Stomach (tissue), 8 donors: ENCODE measurements at regions not wholly inside any gene's neighbourhood (a gene's known extent, or its start where the extent isn't known, plus 50 kb on each side); places are given as distances from the start of the nearest gene placed in this dataset.

Experiments used
- DNase-seq, 2 donors: peaks; one replicate each; pipeline versions ENCODE4 v3.0.0 to v3.0.0-alpha.2; 2013 to 2019
- H3K27ac ChIP-seq, 5 donors: fragments of 200-600 bp in 4 of 5; sonication (generic) in 4 of 5; one replicate each; pipeline ENCODE4 v1.5.1; 2013 to 2019; ENCODE audit warnings: mild to moderate bottlenecking in 1 of 5, moderate library complexity in 1 of 5
- H3K27me3 ChIP-seq, 3 donors: fragments of 200-600 bp; sonication (generic); one replicate each; pipeline ENCODE4 v1.5.1; 2017 to 2019; ENCODE audit warnings: mixed run types in 1 of 3
- H3K36me3 ChIP-seq, 4 donors: fragments of 200-600 bp; sonication (generic); 1 replicate in 3 of 4; 2 replicates in 1 of 4; pipeline ENCODE4 v1.5.1; 2016 to 2019
- H3K4me1 ChIP-seq, 4 donors: fragments of 200-600 bp; sonication (generic); one replicate each; pipeline ENCODE4 v1.5.1; 2016 to 2019
- H3K4me3 ChIP-seq, 4 donors: fragments of 200-600 bp; sonication (generic) in 3 of 4; one replicate each; pipeline ENCODE4 v1.5.1; 2016 to 2019; ENCODE audit warnings: mild to moderate bottlenecking in 1 of 4
- H3K9me3 ChIP-seq, 4 donors: fragments of 200-600 bp; sonication (generic); one replicate each; pipeline ENCODE4 v1.5.1; 2016 to 2019
- EP300 ChIP-seq: sonication (generic); formaldehyde crosslinking; IDR thresholded peaks from one replicate; pipeline ENCODE4 v1.6.1; 2017; ENCODE audit warnings: antibody characterized with exemption
- POLR2A ChIP-seq, 4 donors: fragments of 450-650 bp; IDR thresholded peaks; one replicate each; pipeline ENCODE4 v1.6.1; 2016; ENCODE audit warnings: antibody characterized with exemption in 4 of 4, control low read depth in 2 of 4, mild to moderate bottlenecking in 1 of 4, moderate library complexity in 1 of 4
- POLR2AphosphoS5 ChIP-seq, 3 donors: sonication (generic); formaldehyde crosslinking; IDR thresholded peaks; one replicate each; pipeline ENCODE4 v1.6.1; 2016; ENCODE audit warnings: antibody characterized with exemption in 3 of 3
- WGBS, 5 donors: extraction: QIAGEN DNeasy Blood & Tissue Kit in 3 of 5; methylation state at CpG; one replicate each; pipeline versions ENCODE4 v1.1.5 to v1.1.7; 2013 to 2018; 5-methylcytosine and 5-hydroxymethylcytosine counted together
- intact Hi-C: fragments of 100-400 bp; cut with DNase I; formaldehyde crosslinking; loops from one replicate; pipeline ENCODE4 v1.15.1; 2023; ENCODE audit warnings: low total_unique reads
- TF ChIP-seq, protein P1 (sequence below), 7 experiments: fragments of 450-650 bp in 4 of 7; fragments of 200-600 bp in 3 of 7; sonication (generic) in 3 of 7; IDR thresholded peaks; one replicate each; pipeline ENCODE4 v1.5.1; 2016 to 2019; ENCODE audit warnings: antibody characterized with exemption in 7 of 7, control low read depth in 2 of 7, mild to moderate bottlenecking in 1 of 7
- donor health status: healthy with polysubstance abuse.
- donor health status: Bipolar disorder and iron deficiency.
- donor health status: healthy.

DNA sequence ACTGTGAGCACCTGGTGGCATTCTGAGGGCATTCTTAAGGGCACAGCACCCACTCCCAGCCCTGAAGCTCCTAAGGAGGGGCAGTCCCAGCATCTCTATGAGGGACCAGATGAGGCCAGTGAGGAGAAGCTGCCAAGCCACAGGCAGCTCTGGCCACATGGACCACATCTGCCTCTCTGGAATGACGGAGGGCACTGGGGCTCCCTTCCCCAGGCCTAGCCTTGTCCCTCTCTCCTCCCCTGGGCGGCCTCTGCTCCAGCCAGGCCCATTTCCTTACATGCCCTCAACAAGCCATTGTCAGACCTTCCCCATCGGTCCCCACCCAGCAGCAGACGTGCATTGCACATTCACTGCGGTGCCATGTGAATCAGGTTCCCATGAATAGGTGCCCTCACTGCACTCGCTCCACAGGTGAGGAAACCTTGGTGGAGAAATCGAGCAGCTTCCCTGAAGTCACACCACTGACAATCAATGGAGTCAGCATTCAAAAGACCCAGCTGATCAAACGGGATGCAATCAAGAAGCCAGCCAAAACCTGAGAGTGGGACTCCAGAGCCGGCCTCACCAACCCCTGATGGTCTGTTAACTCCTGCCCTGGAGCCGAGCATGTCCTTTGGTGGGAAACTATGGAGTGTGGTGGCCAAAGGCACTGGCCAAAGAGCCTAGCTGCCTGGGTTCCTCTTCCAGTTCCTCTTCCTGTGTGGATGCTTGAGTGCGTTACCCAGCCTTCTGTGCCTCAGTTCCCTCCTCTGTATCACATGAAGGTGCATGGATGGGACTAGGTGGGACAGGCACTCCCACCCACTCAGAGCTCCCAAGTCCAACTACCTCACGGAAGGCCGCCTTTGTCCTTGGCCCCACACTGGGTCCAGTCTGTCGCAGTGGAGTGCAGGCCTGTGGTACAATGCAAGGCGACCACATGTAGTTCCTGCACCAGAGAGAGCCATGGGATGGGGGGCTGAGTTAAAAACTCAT is 147.3 kb downstream of the ZFP36L2 start:
- H3K27me3 ChIP-seq, result no peaks in the 10 kb centered on the region
- TF ChIP-seq, protein P1, sequence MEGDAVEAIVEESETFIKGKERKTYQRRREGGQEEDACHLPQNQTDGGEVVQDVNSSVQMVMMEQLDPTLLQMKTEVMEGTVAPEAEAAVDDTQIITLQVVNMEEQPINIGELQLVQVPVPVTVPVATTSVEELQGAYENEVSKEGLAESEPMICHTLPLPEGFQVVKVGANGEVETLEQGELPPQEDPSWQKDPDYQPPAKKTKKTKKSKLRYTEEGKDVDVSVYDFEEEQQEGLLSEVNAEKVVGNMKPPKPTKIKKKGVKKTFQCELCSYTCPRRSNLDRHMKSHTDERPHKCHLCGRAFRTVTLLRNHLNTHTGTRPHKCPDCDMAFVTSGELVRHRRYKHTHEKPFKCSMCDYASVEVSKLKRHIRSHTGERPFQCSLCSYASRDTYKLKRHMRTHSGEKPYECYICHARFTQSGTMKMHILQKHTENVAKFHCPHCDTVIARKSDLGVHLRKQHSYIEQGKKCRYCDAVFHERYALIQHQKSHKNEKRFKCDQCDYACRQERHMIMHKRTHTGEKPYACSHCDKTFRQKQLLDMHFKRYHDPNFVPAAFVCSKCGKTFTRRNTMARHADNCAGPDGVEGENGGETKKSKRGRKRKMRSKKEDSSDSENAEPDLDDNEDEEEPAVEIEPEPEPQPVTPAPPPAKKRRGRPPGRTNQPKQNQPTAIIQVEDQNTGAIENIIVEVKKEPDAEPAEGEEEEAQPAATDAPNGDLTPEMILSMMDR (IDR thresholded peaks at IDR 0.05), result no peak
- TF ChIP-seq EP300 (no peak), POLR2AphosphoS5 (IDR thresholded peaks at IDR 0.05) (no peak), POLR2A (IDR thresholded peaks at IDR 0.05) (no peak)
- no peaks in the 10 kb centered on the region for H3K9me3 ChIP-seq
- H3K4me1 ChIP-seq, result peaks cover 33 to 49% (median 42%) of the 10 kb centered on the region in 4 donors
- no peak overlapping the region for H3K27ac ChIP-seq
- no peak for DNase-seq
- intact Hi-C loops, result no loop called here
- H3K36me3 ChIP-seq, result no peaks in the 10 kb centered on the region
- WGBS, 5 donors, result 81 to 97% (median 95%) methylated on average over 13 to 15 of the region's 15 CpGs
- no peak overlapping the region for H3K4me3 ChIP-seq

DNA sequence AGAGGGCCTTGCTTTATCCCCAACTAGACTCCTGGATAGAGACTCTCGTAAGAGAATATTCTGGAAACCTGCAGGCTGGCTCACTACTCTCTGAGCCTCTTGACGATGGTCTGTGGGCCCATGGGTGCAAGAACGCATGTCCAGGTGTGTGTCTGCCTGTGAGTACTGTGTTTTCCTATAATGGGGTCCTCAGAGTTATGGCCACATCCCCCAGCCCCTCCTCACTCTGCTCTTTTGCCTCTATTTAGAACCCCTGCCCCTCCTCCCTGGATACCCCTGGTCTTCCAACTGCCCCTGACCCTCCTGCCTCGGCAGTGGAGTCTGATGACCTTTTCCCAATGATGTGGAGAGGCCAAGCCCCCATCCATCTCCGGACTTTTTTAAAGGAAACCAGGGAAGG is 148.1 kb downstream of the ZFP36L2 start:
- intact Hi-C loops, result no loop called here
- no peaks in the 10 kb centered on the region for H3K9me3 ChIP-seq
- H3K27me3 ChIP-seq, result no peaks in the 10 kb centered on the region
- WGBS, 5 donors, result 93 to 97% (median 94%) methylated on average over 5 of the region's 5 CpGs
- no peak overlapping the region for H3K27ac ChIP-seq
- no peak overlapping the region for H3K4me3 ChIP-seq
- no peaks in the 10 kb centered on the region for H3K36me3 ChIP-seq
- no peak for DNase-seq
- TF ChIP-seq POLR2AphosphoS5 (IDR thresholded peaks at IDR 0.05), result no peak
- TF ChIP-seq, protein P1 (IDR thresholded peaks at IDR 0.05), result no peak
- no peak for TF ChIP-seq EP300
- TF ChIP-seq POLR2A (IDR thresholded peaks at IDR 0.05), result no peak
- peaks cover 26 to 49% (median 39%) of the 10 kb centered on the region in 4 donors for H3K4me1 ChIP-seq

DNA sequence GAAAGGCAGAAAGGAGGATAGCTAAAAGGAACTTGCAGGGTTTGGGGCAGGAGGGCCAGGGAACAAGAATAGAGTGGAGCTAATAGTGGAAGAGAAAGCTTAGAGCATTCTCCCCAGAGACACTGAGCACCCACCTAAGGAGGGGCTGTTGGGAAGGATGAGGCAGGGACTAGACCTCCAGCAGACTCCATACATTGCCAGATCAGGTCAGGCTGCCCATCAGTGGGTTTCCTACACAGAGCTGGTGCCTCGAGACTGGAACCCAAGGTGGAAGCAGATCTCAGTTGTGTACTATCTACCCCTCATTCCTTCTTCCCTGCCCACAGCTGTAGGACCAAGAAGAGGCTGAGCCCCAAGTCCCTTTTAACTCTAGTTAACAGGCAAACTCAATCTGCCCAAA is 148.5 kb downstream of the ZFP36L2 start:
- Histone ChIP-seq H3K4me1 (peaks cover 22 to 48% (median 36%) of the 10 kb centered on the region in 4 donors), H3K4me3 (no peak overlapping the region), H3K36me3 (no peaks in the 10 kb centered on the region), H3K27ac (no peak overlapping the region), H3K9me3 (no peaks in the 10 kb centered on the region), H3K27me3 (no peaks in the 10 kb centered on the region)
- TF ChIP-seq, protein P1 (IDR thresholded peaks at IDR 0.05), result no peak
- TF ChIP-seq POLR2AphosphoS5 (IDR thresholded peaks at IDR 0.05) (no peak), POLR2A (IDR thresholded peaks at IDR 0.05) (no peak), EP300 (no peak)
- no peak for DNase-seq
- WGBS, 5 donors, result 69 to 95% (median 87%) methylated on average over 1 of the region's 1 CpG
- intact Hi-C loops, result no loop called here

DNA sequence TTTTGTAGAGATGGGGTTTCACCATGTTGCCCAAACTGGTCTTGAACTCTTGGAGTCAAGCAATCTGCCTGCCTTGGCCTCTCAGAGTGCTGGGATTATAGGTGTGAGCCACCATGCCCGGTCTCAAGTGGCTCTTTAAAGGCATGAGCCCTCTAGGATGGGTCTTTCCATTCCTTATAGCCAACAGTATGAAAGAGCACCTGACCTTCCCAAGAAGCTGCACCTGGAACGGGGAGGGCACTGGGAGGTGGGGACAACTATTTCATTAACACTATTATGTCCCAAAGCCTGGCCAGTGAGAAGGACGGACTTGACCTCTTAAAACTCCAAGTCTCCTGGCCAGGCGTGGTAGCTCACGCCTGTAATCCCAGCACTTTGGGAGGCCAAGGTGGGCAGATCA is 149.7 kb downstream of the ZFP36L2 start:
- WGBS, 5 donors, result 93 to 100% (median 95%) methylated on average over 4 to 5 of the region's 5 CpGs

More for the DNA sequence above, 149.7 kb downstream of the ZFP36L2 start:
- intact Hi-C loops, result no loop called here
- no peak for TF ChIP-seq EP300
- TF ChIP-seq POLR2A (IDR thresholded peaks at IDR 0.05), result no peak
- TF ChIP-seq POLR2AphosphoS5 (IDR thresholded peaks at IDR 0.05), result no peak
- TF ChIP-seq, protein P1 (IDR thresholded peaks at IDR 0.05), result no peak
- Histone ChIP-seq H3K4me1 (peaks cover 12 to 43% (median 28%) of the 10 kb centered on the region in 4 donors), H3K4me3 (no peak overlapping the region), H3K36me3 (no peaks in the 10 kb centered on the region), H3K9me3 (no peaks in the 10 kb centered on the region), H3K27me3 (no peaks in the 10 kb centered on the region), H3K27ac (peak overlapping the region in 4 of 5 donors; percentile 77 to 87 (median 84))
- DNase-seq, result no peak
